ENCODE measurements at regions not wholly inside any gene's neighbourhood (a gene's known extent, or its start where the extent isn't known, plus 50 kb on each side); places are given as distances from the start of the nearest gene placed in this dataset.
"Not testable (repeated sequence)": the region's sequence is repeated elsewhere in the genome, so short reads cannot be mapped to it uniquely, and the experiment has no call there.

GRCh38 chr2:239666855-239667376 lies 266.1 kb upstream of the HDAC4 start:
- DNase-seq, result no peak

GRCh38 chr2:239666053-239666854 lies 265.4 kb upstream of the HDAC4 start:
- DNase-seq, result no peak

GRCh38 chr2:239664216-239664810 lies 263.5 kb upstream of the HDAC4 start:
- DNase-seq, result no peak

- no peak for DNase-seq
Observed at GRCh38 chr2:239663364-239663924, 262.6 kb upstream of the HDAC4 start.

- no peak for DNase-seq
Observed at GRCh38 chr2:239662413-239663120, 261.7 kb upstream of the HDAC4 start.

GRCh38 chr2:239661334-239662312 lies 260.8 kb upstream of the HDAC4 start:
- DNase-seq, result no peak

GRCh38 chr2:239660390-239661230 lies 259.8 kb upstream of the HDAC4 start:
- no peak for DNase-seq

- DNase-seq, result no peak
Observed at GRCh38 chr2:239657992-239658391, 257.2 kb upstream of the HDAC4 start.

- no peak for DNase-seq
Observed at GRCh38 chr2:239657236-239657635, 256.4 kb upstream of the HDAC4 start.

GRCh38 chr2:239654266-239654665 lies 253.4 kb upstream of the HDAC4 start:
- DNase-seq, result no peak

GRCh38 chr2:239651859-239652258 lies 251.0 kb upstream of the HDAC4 start:
- DNase-seq, result no peak

- no peak for DNase-seq
Observed at GRCh38 chr2:239650674-239651073, 249.9 kb upstream of the HDAC4 start.

GRCh38 chr2:239649309-239649708 lies 248.5 kb upstream of the HDAC4 start:
- no peak for DNase-seq

GRCh38 chr2:239648607-239649006 lies 247.8 kb upstream of the HDAC4 start:
- DNase-seq, result no peak

- DNase-seq, result no peak
Observed at GRCh38 chr2:239647052-239647819, 246.4 kb upstream of the HDAC4 start.

GRCh38 chr2:239646184-239646583 lies 245.4 kb upstream of the HDAC4 start:
- DNase-seq, result no peak

- not testable (repeated sequence) for DNase-seq
Observed at GRCh38 chr2:239644594-239644993, 243.8 kb upstream of the HDAC4 start.

GRCh38 chr2:239644011-239644410 lies 243.2 kb upstream of the HDAC4 start:
- DNase-seq, result no peak

GRCh38 chr2:239642406-239643004 lies 241.7 kb upstream of the HDAC4 start:
- DNase-seq, result no peak

GRCh38 chr2:239641904-239642303 lies 241.1 kb upstream of the HDAC4 start:
- not testable (repeated sequence) for DNase-seq
